ENCODE measurements at regions not wholly inside any gene's neighbourhood (a gene's known extent, or its start where the extent isn't known, plus 50 kb on each side); places are given as distances from the start of the nearest gene placed in this dataset.

DNA sequence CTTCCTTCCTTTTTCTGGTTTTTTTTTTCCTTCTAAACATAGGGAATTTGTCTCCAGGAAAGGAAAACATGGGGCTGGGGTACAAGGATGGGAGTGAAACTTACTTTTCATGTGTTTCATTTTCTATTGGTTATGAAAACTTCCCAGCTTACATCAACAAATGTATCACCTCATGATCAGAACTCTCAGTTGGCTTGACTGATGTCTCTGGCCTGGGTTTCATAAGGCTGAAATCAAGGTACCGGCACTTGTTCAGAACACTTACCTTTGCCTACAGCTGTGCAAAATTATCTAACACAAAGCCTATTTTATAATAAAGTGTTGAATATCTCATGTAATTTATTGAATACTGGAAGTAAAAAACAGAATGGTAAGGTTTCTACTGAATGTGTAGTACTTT lies 91.8 kb upstream of the STT3B start:
- DNase-seq (ENCODE audit: extremely low read depth in 1 of 2, low read depth in 1 of 2): no peak

- DNase-seq (ENCODE audit: extremely low read depth in 1 of 2, low read depth in 1 of 2): no peak
Measured at GRCh38 chr3:31442755-31443154, 90.0 kb upstream of the STT3B start.

DNA sequence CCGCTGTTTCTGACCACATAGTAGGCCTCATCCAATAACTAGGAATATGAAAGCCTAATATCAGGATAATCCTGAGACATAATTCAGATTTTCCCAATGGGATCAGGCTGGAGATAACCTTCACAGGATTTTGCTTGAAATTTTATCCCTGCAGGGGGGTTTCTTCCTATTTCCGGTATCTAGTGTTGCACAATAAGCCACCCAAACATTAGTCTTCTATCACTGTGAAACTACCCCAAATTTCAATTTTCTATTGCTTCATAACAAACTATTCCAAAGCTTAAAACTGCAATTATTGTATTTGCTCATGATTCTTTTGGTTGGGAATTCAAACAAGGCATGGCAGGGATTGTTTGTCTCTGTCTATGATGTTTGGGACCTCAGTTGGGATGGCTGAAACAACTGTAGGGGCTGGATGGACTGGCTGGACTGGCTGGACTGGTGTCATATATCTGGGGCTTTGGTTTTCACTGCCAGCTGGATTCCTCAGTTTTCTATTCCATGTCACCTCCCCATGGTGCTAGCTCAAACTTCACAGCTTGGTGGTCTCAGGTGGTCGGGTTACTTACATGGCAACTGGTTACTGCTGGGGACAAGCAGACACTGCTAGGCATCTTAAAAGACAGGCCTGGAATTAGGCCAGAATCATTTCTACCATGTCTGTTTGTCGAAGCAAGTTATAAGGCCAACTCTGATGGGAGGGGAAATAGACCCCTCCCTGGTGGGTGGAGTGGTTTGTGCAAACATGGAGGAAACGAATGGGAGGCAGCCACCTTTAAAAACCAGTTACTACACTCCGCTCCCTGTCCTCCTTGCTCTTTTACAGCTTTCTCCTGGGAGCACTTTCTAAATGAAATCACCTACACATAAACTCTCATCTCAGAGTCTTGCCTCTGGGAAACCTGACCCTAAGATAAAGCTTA lies 88.2 kb upstream of the STT3B start:
- DNase-seq (ENCODE audit: extremely low read depth in 1 of 2, low read depth in 1 of 2): no peak

DNA sequence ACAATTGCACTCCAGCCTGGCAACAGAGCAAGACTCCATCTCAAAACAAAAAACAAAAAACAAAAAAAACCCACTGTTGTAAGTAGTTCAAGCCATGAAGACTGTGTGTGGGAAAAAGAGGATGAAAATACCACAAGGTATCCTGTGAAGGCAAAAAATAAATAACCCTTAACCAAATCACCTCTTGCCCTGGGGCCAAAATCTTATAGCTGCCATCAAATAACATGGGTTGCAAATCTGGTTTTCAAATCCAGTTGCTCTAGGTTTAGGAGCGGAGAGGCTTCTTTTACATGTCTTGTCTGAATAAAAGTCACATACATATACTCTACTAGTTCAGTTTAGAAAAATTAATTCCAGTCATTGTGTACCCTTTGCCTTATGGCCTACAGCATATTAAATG lies 87.0 kb upstream of the STT3B start:
- no peak for DNase-seq (ENCODE audit: extremely low read depth in 1 of 2, low read depth in 1 of 2)

- no peak for DNase-seq (ENCODE audit: extremely low read depth in 1 of 2, low read depth in 1 of 2)
Measured at GRCh38 chr3:31448035-31448881, 84.5 kb upstream of the STT3B start.

GRCh38 chr3:31448882-31449243 lies 83.9 kb upstream of the STT3B start:
- no peak for DNase-seq (ENCODE audit: extremely low read depth in 1 of 2, low read depth in 1 of 2)

DNA sequence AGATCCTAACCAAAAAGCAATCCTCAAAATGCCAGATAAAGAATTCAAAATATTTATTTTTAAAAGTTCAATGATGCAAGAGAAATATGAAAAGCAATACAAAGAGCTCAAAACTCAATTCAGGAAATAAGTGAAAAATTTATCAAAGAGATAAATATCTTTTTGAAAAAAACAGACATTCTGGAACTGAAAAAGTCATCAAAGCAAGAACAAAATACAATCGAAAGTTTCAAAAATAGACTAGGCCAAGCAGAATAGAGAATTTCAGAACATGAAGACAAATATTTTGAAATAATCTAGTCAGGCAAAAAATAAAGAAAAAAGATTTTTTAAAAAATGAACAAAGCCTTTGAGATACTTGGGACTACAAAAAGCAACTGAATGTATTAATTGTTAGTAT lies 83.4 kb upstream of the STT3B start:
- no peak for DNase-seq (ENCODE audit: extremely low read depth in 1 of 2, low read depth in 1 of 2)

DNA sequence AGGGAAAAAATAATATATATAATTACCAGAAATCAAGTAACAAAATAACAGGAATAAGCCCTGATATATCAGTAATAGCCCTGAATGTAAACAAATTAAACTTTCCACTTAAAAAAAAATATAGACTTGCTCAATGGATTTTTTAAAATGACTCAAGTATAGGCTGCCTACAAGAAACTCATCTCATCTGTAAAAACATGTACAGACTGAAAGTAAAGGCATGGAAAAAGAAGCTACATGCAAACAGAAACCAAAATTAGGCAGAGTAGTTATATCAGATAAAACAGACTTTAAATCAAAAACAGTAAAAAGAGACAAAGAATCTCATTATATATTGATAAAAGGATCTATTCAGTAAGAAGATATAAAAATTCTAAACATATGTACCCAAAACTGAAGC lies 82.4 kb upstream of the STT3B start:
- no peak for DNase-seq (ENCODE audit: extremely low read depth in 1 of 2, low read depth in 1 of 2)

DNA sequence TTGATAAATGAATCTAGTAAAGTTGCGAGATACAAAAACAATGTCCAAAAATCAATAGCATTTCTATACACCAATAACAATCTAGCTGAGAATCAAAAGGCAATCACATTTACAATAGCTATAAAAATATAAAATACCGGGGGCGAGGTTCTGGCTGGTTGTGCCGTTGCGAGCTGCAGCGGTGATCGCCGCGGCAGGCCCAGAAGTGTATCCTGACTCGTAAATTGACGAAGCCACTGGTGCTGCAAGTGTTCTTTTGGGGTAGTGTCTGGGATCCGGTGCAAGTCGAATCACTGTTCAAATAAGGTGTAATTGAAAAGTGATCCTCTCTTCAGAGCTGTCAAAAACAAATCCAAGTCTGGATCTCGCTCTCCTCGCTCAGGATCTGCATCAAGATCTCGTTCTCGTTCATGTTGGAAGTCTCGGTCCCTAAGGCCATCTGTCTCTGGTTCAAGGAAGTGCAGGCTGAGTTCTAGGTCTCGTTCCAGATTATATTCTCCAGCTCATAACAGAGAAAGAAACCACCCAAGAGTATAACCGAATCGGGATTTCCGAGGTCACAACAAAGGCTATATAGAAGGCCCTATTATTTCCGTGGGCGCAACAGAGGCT lies 80.1 kb upstream of the STT3B start:
- DNase-seq (ENCODE audit: extremely low read depth in 1 of 2, low read depth in 1 of 2): no peak

GRCh38 chr3:31453430-31453829 lies 79.3 kb upstream of the STT3B start:
- no peak for DNase-seq (ENCODE audit: extremely low read depth in 1 of 2, low read depth in 1 of 2)

GRCh38 chr3:31455524-31455923 lies 77.2 kb upstream of the STT3B start:
- no peak for DNase-seq (ENCODE audit: extremely low read depth in 1 of 2, low read depth in 1 of 2)

GRCh38 chr3:31456373-31456772 lies 76.4 kb upstream of the STT3B start:
- no peak for DNase-seq (ENCODE audit: extremely low read depth in 1 of 2, low read depth in 1 of 2)

DNA sequence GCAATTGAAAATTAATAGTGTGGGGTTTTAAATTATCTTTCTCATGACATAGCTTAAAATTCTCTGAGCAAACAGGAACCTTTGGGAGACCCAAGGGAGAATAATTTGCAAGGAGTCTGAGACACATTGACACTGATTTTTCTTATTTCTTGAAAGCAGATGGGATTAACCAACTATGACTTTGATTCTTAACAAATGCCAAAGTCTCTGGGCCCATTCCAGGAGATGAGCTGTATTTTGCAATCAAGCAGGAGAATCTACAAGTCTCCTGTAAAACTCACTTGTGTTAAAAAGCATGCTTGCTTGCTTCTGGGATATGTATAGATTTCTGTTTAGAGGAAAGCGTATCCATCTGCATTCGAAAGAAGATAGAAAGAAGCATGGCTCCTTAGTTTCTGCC lies 71.3 kb upstream of the STT3B start:
- DNase-seq (ENCODE audit: extremely low read depth in 1 of 2, low read depth in 1 of 2): no peak

- no peak for DNase-seq (ENCODE audit: extremely low read depth in 1 of 2, low read depth in 1 of 2)
Measured at GRCh38 chr3:31462050-31462569, 70.6 kb upstream of the STT3B start.

DNA sequence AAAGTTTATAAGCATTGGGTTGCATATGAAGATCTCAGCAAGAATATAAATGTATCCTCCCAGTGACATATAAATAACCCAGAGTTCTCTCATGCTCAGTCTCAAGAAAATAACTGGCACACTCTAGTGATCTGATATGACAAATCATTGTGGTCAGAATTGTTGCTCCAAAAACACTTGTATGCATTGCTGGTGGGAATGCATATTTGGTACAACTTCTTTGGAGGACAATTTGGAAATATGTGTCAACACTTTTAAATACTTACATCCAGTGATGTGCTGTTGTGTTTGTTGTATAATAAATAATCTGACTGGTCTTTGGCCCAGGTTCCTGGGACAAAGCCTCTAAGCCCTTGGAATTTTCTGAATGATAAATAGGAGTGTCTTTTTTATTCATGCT lies 66.7 kb upstream of the STT3B start:
- no peak for DNase-seq (ENCODE audit: extremely low read depth in 1 of 2, low read depth in 1 of 2)

DNA sequence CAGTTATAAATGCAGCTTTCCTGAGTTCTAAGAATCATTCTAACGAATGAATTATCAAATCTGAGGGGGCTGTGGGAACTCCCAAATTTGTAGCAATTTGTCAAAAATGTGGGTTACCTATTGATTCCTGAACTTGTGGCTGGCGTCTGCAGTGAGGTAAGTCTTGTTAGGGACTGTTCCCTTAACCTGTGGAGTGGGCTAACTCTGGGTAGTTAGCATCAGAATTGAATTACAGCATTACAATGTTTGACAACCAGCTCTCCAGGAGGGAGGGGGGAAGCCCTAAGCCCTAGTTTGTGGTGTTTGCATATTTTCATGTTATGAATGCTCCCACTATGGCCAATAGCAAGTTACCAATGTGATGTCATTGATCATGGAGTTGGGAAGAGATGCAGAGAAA lies 65.9 kb upstream of the STT3B start:
- DNase-seq (ENCODE audit: extremely low read depth in 1 of 2, low read depth in 1 of 2): no peak

- DNase-seq (ENCODE audit: extremely low read depth in 1 of 2, low read depth in 1 of 2): no peak
Measured at GRCh38 chr3:31468433-31468832, 64.3 kb upstream of the STT3B start.

DNA sequence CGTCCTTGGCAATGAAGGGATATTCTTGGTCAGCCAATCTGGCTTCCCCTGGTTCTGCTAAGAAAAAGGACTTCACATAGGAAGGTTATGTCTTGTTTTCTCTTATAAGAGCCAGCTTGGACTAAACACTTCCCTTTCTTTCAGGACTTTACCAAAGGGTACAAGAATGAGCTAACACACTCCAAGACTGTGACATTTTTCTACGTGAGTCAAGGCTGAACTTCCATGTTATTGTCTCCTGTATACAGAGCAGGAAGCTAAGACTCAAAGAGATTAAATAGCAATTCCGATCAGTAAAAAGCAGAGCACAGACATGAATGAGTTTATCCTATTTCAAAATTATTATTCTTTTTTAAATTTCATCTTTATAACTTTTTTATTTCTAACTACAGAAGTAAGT lies 63.3 kb upstream of the STT3B start:
- DNase-seq (ENCODE audit: extremely low read depth in 1 of 2, low read depth in 1 of 2): no peak

DNA sequence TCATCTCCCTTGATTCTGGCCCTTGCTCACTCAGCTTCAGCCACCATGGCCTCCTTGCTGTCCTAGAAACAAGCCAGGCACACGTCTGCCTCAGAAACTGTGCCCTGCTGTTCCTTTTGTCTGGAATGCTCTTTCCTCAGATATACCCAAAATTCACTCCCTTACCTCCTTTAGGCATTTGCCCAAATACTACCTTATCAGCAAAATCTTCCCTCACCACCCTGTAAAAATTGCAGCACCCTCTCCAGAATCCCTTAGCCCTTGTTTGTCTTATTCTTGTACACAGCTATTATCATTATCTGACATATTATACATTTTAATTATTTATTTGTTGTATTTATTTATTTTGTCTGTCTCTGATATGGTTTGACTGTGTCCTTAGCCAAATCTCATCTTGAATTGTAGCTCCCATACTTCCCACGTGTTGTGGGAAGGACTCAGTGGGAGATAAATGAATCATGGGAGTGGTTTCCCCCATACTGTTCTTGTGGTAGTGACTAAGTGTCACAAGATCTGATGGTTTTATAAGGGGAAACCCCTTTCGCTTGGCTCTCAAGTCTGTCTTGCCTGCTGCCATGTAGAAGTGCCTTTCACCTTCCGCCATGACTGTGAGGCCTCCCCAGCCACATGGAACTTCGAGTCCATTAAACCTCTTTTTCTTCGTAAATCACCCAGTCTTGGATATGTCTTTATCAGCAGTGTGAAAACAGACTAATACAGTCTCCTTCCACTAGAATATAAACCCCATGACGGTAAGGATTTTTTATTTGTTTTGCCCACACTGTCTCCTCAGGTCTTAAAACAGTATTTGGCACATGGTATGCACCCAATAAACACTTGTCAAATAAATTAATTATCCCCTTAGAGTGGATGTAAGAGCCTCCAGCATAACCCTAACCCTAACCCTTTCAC lies 60.0 kb upstream of the STT3B start:
- DNase-seq (ENCODE audit: extremely low read depth in 1 of 2, low read depth in 1 of 2): no peak

DNA sequence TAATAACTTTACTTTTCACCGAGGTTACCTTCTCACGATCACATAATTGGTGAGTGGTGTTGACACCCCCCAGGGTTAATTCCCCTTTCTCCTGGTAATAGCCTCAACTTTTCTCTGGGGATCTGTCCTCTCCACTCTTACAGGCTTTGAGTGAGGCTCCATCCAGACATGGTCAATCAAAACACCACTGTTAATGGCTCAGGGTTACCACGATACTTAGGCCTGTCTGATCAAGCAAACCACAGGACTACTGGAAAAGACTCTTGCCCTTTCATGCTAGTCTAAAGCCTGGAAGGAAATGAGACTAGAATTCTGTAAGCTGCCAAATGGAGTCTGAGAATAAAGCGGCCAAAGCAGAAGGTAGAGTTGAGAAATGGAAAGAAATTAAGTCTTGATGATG lies 56.5 kb upstream of the STT3B start:
- no peak for DNase-seq (ENCODE audit: extremely low read depth in 1 of 2, low read depth in 1 of 2)
